GM19099 (cell line): ENCODE measurements at regions not wholly inside any gene's neighbourhood (a gene's known extent, or its start where the extent isn't known, plus 50 kb on each side); places are given as distances from the start of the nearest gene placed in this dataset.

ENCODE experiments used
- POLR2A ChIP-seq: IDR thresholded peaks from 3 replicates; pipeline ENCODE4 v1.6.1; 2011; ENCODE audit warnings: low read depth; ENCODE audit not compliant: insufficient read length; ENCODE audit errors: extremely low read depth

DNA sequence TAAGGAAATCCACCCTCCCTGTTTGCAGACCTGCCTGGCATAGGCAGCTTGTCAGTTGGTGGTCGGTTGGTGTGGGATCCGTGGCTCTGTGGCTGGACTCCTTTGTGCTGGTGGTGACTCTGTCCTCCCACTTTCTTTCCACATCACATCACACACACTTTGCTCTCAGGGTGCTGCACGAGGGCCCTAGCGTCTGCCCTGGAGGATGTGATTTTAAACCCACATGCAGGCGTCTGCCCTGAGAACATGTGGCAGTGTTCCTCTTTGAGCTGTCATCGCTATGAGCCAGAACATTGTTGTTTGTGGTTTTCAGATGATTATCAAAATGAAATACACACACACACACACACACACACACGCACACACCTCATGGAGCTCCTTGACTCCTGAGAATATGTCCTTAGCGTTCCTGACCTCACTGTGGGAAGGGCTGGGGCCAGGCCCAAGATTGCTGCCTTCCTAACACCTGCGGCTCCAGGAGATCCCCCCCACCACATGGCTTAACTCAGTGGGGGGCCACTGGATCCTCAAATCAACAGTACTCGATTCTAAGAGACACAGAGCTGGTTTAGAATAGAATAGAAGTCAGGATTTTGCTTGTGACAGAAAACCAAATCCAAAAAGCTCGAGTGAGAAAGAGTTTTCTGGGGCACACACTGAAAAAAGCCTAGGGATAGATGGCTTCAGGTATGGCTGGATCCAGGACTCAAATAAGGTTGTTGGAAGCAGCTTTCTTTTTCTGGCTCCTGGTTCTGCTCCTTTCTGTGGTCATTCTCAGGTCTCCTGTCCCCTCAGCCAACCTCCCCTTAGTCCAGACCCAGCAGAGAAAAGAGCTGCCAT, 54.8 kb downstream of the RTP5 start:
- no peak for TF ChIP-seq POLR2A

DNA sequence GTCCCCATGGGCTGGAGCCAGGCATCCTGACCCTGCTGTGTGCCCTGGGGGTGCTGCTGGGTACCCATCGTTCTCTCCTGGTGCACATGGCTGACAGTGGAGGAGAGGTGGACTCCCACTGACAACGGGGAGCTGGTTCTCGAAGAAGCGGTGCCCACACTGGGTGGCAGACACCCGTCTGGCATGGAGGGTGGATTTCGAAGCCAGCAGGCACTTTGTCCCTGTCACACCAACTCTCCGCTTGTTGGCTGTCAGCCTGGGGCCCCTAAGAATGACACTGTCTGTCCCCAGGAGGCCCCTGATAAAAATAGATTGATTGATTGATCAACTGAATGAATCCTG, 55.4 kb downstream of the RTP5 start:
- TF ChIP-seq POLR2A: no peak

DNA sequence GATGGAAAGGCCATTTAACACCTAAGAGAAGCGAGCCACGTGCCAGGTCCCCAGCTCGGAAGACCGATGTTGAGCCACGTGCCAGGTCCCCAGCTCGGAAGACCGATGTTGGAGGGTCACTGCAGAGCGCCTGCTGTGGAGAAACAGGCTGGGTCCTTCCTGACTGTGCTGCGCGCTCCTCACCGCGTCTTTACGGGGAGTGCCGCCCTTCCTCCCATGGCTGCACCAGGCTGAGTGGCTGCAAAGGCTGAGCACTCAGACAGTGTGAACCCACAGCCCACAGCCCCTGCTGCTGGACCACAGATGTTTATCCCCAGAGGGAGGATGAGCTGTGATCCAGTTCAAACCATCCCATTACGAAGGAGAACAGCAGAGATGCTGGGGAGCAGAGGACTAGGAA, 55.7 kb downstream of the RTP5 start:
- no peak for TF ChIP-seq POLR2A

DNA sequence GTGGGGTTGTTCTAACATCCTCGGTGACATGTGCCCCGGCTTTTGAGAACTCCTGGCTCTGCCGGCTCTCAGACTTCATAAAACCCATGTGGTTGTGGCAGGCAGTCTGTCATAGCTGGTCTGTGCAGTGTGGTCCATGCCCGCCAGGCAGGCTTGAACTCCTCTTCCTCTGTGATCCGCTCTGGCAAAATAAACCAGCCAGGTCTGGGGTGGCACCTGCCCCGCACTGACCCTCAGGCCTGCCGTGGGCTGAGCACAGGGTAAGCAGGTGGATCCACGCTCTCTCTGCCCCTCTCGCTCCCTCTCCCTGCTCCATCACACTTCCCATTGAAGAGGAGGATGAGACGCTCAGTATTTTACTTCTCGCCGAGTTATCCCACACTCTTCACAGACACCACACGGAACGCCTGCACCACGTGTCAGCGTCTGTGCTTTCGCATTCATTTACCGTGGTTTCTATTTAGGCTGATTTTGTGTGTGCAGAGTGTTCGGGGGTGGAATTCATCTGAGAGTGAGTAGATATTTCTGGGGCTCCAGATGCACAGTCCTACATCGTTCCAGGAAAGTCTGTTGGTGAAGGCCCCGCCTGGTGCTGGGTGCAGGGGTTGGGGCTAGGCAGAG, 56.4 kb downstream of the RTP5 start:
- no peak for TF ChIP-seq POLR2A

DNA sequence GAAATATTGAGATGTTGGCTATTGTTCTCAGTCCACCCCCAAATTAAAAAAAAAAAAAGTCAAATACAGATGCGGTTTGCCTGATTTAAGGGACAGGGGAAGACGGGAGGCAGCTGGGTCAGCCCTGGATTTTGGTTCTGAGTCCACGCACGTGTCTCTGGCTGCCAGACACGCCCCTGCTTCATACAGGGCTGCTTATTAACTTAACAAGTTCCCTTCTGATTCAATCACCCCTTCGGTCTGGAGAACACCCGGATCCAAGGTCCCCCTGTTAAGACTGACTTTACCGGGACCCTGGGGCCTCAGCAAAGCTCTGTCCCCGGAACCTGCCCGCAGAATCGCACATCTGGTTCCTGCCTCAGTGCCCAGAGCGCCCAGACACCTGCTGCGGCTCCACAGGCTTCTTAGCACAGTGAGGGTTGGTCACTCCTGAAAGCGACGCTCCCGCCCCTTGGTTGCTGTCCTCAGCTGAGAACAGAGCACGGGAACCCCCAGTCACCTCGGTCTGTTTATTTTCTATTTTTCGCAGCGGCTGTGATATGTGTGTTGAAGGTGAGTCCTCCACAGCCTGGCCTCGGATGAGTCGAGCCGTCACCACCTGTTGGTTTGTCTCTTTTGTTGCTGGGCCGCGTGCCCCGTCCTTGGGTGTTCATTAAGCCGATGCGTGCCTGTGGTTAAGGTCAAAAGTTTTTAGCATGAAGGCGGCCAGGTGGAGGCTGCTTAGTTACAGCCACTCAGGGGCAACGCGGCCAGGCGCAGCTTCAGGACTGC, 57.2 kb downstream of the RTP5 start:
- TF ChIP-seq POLR2A: no peak

DNA sequence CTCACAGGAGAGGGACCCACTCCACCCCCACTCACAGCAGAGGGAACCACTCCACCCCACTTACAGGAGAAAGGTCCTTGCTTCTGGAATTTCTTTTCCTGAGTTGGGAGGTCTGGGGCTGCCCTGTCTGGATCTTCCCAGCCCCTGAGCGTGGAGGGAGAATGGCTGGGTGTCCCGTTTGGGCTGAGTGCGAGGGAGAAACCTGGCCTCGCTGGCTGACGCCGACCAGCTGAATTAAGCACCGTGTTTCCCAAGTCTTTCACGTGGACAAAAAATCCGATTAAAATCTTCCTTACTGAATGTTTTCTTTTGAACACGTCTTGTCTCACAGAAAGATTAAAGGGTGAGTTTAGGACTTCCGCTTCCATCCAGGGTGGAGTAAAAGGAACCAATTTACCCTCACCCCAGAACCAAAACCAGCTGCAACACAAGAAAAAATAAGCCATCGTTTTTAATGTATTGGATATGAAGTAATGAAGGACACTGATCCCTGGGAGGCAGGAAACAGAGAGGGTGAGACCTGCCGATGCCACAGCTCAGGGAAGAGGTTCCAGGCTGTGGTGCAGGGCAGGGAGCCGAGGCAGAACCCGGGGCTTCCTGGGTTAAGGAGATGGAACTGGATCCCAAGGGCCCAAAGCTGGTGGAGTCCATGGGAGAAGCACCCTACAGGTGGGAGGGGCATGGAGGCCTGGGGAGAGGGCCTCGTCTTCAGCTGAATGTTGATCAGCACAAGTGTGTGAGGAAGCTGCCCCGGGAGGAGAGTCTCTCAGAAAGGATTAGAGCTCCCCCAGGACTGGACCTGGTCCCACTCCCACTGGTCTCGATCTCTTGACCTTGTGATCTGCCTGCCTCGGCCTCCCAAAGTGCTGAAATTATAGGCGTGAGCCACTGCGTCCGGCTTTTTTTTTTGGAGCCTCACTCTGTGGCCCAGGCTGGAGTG, 60.3 kb downstream of the RTP5 start:
- TF ChIP-seq POLR2A: no peak

DNA sequence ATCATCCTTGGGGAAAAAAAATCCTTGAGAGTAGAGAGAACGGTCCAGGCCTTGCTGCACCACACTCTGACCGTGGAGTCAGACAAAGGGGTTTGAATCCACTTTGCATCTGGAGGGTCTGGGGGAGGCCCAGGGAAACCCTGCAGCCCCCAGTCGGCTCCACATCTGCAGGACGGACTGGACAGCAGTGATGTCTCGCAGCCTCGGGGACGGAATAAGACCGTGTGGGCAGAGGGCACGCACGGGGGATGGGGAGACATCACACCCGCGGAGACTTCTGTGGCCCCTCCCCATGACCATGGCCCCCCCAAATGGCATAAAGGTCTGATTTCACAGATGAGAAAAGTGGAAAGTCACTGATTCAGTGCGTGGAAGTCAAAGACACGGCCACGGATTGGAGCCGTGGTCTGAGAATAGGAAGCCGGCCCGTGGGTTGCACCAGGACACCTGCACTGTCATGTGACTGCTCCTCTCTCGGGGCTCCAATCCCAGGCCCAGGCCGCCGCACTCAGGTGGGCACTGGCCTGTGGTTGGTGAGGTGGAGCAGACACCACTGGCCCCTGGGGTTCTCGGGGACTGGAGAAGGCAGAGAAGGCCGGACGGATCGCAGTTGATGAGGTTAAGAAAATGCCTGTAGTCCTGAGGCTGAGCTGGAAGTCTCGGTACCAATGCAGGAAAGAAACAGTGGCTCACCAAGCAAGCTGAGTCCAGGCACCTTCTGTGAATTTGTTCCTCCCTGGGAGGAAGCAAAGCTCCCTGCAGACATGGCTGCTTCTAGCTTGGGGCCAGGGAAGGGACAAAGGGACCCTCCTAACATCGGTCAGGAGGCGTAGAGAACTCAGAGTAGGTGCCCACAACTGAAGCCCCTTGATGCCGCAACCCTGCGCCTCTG, 61.8 kb downstream of the RTP5 start:
- no peak for TF ChIP-seq POLR2A

DNA sequence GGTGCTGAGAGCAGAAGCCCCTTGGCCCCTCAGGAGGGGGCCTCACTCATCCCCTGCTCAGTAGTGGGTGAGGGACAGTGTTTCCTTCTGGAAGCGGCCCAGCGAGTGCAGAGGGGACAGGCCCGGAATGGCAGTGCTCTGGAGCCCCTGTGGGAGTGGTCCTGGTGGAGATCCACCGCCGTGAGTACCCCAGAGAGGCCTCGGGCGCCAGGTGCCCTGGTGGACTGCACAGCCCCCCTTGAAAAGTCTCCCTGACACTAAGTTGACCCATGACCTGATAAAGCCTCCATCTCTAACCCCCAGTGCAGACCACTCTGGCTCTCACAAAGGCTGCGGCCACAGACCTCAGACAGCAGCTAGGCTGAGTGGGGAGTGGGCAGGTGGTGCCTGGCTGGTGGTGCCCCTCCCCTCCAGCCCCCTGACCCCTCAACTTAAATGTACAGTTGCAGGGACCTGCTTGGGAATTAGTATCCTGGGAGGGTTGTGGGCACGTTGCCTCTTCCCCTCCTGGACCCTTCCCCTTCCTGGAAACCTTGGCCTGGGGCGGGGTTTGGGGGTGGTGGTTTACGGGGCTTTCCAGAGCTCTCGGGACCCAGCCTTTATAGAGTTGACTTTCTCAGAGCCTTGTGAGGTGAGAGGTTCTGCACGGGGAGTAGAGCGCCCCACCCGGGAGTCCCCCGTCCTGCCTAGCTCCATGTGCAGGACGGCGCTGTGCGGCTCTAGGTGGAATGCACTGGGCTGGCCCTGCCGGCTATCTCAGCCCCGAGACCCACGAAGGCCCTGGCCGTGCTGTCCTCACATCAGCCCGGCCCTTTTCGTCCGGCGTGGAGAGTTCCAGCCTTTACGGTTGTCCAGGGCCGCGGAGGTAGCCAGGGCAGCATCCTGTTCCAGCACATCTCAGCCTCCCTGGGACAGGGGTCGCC, 62.7 kb downstream of the RTP5 start:
- no peak for TF ChIP-seq POLR2A

DNA sequence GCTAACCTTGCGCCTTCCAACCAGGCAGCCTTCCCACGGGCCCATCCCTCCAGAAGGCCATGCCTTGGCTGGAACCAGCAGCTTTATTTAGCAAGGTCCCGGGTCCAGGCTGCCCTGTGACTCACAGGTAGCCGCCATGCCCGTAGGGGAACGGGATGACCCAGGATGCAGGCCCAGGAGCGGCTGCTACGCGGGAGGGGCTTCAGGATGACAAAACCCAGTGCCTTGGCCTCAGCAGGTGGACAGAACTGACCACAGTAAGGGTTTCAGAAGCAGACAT, 63.3 kb downstream of the RTP5 start:
- no peak for TF ChIP-seq POLR2A

DNA sequence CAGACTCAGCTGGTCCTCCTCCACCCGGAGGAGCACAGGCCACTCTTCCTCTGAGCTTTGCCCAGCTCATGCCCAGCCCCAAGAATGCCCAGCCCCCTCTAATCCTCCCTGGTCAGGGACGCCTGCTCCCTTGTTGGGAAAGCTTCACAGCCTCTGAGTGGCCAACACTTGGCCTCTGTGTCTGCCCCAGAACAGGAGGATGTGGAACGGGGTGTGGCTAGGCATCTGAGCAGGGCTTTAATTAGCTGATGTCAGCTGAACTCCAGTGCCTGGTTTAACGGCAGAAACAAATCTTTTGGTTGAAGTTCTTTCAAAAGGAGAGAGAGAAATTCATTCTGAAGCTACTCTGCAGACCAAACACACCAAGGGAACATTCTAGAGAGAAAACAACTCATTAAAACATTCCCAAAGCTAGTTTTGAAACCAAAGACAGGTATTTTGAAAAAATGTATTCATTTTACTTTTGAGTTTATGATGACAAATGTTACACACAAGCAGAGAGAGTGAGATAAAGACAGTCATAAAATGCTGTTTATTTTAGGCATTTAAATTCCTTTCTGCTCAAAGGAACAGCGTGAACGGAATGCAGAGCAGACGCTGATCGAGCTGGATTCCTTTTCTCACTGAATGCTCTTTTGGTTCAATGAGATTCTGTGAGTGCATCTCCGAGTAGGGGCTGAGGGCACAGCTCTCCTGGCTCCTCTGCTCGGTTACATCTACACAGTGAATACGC, 63.8 kb downstream of the RTP5 start:
- no peak for TF ChIP-seq POLR2A

DNA sequence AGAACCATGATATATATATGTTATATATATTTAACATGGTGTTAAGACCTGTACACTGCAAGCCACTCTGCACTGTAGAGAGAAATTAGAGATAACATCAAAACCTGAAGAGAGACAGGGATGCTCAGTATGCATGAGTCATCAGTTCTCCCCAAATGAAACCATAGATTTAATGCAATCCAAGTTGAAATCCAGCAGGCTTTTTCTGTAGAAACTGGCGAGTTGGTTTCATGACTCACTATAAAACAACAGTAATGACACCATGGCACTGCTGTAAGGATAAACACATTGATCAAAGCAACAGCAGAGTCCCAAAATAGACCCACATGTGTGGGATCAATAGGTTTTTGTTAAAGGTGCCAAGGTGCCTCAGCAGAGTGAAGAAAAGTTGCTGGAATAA, 65.8 kb downstream of the RTP5 start:
- no peak for TF ChIP-seq POLR2A

DNA sequence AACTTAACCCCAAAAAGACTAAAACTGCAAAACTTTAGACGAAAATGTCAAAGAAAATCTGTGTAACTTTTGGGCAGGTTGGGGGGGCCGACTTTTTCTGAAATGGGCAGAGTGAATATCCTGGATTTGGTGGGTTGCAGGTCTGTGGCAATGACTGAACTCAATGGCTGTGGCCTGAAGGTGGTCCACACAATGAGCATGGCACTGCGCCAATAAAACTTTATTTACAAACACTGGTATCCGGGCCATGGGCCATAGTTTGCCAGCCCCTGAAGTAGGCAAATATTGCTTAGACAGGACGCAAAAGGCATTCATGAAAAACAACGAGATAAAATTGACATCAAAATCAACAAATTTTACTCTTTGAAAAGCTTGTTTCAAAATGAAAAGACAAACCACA, 66.2 kb downstream of the RTP5 start:
- TF ChIP-seq POLR2A: no peak

DNA sequence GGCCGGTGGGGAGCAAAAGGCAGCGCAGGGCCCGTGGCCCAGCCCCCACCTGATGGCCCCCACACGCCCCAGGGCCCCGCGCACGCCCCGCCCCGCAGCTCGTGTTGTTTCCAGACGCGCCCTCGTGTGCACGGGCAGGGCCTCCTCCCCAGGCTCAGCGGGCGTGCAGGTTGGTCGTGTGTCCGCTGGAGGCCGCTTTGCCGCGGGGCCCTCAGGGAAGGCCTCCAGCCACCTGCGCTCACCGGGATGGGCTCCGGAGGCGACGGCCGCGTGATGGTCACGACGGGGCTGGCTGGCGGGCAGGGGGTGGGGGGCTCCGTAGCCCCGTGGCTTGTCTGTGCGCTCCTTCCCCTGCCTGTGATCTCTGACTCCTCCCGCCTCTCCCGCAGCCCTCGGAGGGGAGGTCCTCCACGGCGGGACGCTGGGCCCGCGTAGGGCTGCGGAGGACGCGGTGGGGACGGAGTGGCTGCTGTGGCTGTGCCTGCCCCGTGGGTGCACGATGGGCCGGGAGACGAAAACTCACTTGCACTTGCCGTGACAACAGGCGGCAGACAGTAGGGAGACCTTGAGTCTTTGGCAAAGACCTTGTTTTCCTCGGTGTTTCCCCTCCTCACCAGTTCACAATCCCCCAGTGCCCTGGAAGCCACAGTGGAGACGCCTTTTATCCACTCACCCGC, 67.1 kb downstream of the RTP5 start:
- no peak for TF ChIP-seq POLR2A
